ENCODE measurements at regions not wholly inside any gene's neighbourhood (a gene's known extent, or its start where the extent isn't known, plus 50 kb on each side); places are given as distances from the start of the nearest gene placed in this dataset.
"Not testable (repeated sequence)": the region's sequence is repeated elsewhere in the genome, so short reads cannot be mapped to it uniquely, and the experiment has no call there.

DNA sequence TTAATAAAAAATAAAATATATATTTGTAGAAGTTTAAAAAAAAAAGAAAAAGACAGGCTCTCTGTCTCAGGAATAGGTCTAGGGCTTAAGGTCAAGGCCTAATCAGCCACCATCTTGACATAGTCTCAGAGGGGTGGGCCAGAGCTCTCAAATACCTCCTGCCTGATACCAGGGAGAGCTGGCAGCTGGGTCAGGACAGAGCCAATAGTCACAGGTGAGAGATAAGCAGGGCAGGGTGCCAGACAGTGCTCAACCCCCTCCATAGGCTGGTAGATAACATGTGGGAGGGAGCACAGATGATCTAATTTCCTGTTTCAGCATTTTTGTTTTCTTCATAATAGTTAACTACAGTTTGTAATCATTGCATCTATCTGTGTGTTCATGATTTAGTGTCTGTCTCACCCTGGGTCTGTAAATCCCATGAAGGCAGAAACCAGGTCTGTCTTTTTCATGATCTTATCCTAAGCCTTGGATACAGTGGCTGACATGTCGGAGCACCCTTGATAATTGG is 152.0 kb upstream of the GRIK3 start:
- no peak for DNase-seq (ENCODE audit: low read depth, low spot score)
- H3K27me3 ChIP-seq (ENCODE audit: insufficient read depth, insufficient read length), result no peaks in the 10 kb centered on the region
- no peaks in the 10 kb centered on the region for H3K9me3 ChIP-seq (ENCODE audit: insufficient read depth, low read length)
- no peak overlapping the region for H3K4me3 ChIP-seq (ENCODE audit: insufficient read length, low read depth)
- TF ChIP-seq SUZ12 (IDR thresholded peaks at IDR 0.05; ENCODE audit: extremely low read depth, insufficient read depth, insufficient read length) (no peak), YY1 (IDR thresholded peaks at IDR 0.05; ENCODE audit: insufficient read depth, insufficient read length) (no peak)
- H3K9ac ChIP-seq (ENCODE audit: insufficient read length, low read depth), result no peak overlapping the region
- H3K36me3 ChIP-seq (ENCODE audit: insufficient read depth, insufficient read length, low read length), result no peaks in the 10 kb centered on the region
- peaks cover 7% of the 10 kb centered on the region for H3K4me1 ChIP-seq (ENCODE audit: insufficient read depth, insufficient read length)

DNA sequence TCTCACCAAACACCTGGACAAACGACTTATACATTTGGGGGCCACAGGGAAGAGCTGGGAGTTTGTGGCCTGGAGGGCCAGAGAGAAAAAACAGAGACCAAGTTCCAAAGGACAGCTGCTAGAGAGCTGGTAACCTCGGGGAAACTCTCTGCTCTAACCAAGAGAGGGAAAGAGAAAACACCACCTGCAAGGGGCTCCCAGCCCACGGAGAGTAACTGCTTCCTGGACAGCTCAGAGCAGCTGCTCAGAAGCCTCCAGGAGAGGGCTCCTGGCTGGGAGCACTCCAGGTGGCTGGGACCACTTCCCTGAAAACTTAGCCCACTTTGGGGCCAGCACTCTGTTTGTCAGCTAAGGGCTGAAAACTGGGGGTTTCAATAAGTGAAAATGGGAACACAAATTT is 154.8 kb upstream of the GRIK3 start:
- TF ChIP-seq YY1 (IDR thresholded peaks at IDR 0.05; ENCODE audit: insufficient read depth, insufficient read length) (no peak), ZNF274 (IDR thresholded peaks at IDR 0.05; ENCODE audit: low read depth, low read length) (no peak), SUZ12 (IDR thresholded peaks at IDR 0.05; ENCODE audit: extremely low read depth, insufficient read depth, insufficient read length) (no peak)
- H3K9ac ChIP-seq (ENCODE audit: insufficient read length, low read depth), result no peak overlapping the region
- no peak for DNase-seq (ENCODE audit: low read depth, low spot score)
- no peak overlapping the region for H3K4me3 ChIP-seq (ENCODE audit: insufficient read length, low read depth)
- H3K9me3 ChIP-seq (ENCODE audit: insufficient read depth, low read length), result no peaks in the 10 kb centered on the region
- H3K27me3 ChIP-seq (ENCODE audit: insufficient read depth, insufficient read length), result no peaks in the 10 kb centered on the region
- peaks cover 7% of the 10 kb centered on the region for H3K4me1 ChIP-seq (ENCODE audit: insufficient read depth, insufficient read length)
- no peaks in the 10 kb centered on the region for H3K36me3 ChIP-seq (ENCODE audit: insufficient read depth, insufficient read length, low read length)

DNA sequence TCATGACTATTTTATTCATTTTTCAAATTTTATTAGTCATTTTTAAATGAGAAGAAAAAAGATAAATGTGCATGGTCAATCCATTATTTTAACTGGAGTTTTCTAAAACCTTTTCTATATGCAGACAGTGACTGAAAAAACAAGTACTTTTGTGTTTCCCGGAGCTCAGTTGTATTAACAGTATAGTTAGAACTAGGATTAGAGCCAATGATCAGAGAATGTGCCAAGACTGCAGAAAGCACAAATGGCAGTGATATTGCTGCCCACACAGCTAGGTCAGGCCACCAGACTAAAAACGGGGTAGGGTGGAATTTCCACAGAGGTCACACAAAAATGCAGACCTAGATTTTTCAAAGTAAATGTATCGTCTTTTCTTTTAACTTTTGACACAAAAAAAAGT is 163.1 kb upstream of the GRIK3 start:
- Histone ChIP-seq H3K27me3 (ENCODE audit: insufficient read depth, insufficient read length) (no peaks in the 10 kb centered on the region), H3K4me1 (ENCODE audit: insufficient read depth, insufficient read length) (no peaks in the 10 kb centered on the region), H3K9ac (ENCODE audit: insufficient read length, low read depth) (no peak overlapping the region), H3K4me3 (ENCODE audit: insufficient read length, low read depth) (no peak overlapping the region), H3K9me3 (ENCODE audit: insufficient read depth, low read length) (peaks cover 10% of the 10 kb centered on the region), H3K36me3 (ENCODE audit: insufficient read depth, insufficient read length, low read length) (no peaks in the 10 kb centered on the region)
- TF ChIP-seq YY1 (IDR thresholded peaks at IDR 0.05; ENCODE audit: insufficient read depth, insufficient read length) (no peak), SUZ12 (IDR thresholded peaks at IDR 0.05; ENCODE audit: extremely low read depth, insufficient read depth, insufficient read length) (no peak), ZNF274 (IDR thresholded peaks at IDR 0.05; ENCODE audit: low read depth, low read length) (no peak)
- no peak for DNase-seq (ENCODE audit: low read depth, low spot score)

DNA sequence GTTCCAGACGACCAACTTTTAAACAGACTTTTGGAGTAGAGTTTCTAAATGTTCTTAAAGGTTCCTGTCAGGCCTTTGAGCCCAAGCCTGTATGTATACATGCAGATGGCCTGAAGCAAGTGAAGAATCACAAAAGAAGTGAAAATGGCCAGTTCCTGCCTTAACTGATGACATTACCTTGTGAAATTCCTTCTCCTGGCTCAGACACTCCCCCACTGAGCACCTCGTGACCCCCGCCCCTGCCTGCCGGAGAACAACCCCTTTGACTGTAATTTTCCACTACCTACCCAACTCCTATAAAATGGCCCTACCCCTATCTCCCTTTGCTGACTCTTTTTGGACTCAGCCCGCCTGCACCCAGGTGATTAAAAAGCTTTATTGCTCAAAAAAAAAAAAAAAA is 180.0 kb upstream of the GRIK3 start:
- Histone ChIP-seq H3K9ac (ENCODE audit: insufficient read length, low read depth) (peak overlapping the region; percentile 42), H3K9me3 (ENCODE audit: insufficient read depth, low read length) (peaks cover 34% of the 10 kb centered on the region)
- H3K4me1 ChIP-seq (ENCODE audit: insufficient read depth, insufficient read length); H3K27me3 ChIP-seq (ENCODE audit: insufficient read depth, insufficient read length); H3K36me3 ChIP-seq (ENCODE audit: insufficient read depth, insufficient read length, low read length); H3K4me3 ChIP-seq (ENCODE audit: insufficient read length, low read depth): not testable (repeated sequence)
- peak; percentile 75 for DNase-seq (ENCODE audit: low read depth, low spot score)

DNA sequence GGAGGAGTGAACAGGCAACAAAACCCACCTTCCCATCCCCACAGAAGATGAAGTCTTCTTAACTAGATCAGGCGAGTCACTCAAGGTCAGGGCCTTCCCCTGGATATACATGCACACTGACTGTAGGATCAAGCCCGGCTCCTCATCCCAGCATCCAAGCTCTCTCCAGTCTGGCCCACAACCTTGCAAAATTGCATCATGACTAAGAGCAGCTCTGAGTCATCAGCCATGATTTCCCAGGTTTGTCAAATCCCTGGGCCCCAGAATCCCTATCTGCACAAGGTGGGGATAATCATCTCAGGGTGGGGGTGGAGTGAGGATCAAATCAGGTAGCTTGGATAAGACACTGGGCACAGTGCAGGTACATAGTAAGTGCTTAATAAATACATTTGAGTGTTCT is 199.3 kb upstream of the GRIK3 start:
- H3K27me3 ChIP-seq (ENCODE audit: insufficient read depth, insufficient read length), result no peaks in the 10 kb centered on the region
- TF ChIP-seq YY1 (IDR thresholded peaks at IDR 0.05; ENCODE audit: insufficient read depth, insufficient read length) (no peak), ZNF274 (IDR thresholded peaks at IDR 0.05; ENCODE audit: low read depth, low read length) (no peak), SUZ12 (IDR thresholded peaks at IDR 0.05; ENCODE audit: extremely low read depth, insufficient read depth, insufficient read length) (no peak)
- H3K36me3 ChIP-seq (ENCODE audit: insufficient read depth, insufficient read length, low read length), result no peaks in the 10 kb centered on the region
- peaks cover 21% of the 10 kb centered on the region for H3K9me3 ChIP-seq (ENCODE audit: insufficient read depth, low read length)
- no peak for DNase-seq (ENCODE audit: low read depth, low spot score)
- no peak overlapping the region for H3K4me3 ChIP-seq (ENCODE audit: insufficient read length, low read depth)
- peaks cover 7% of the 10 kb centered on the region for H3K4me1 ChIP-seq (ENCODE audit: insufficient read depth, insufficient read length)
- H3K9ac ChIP-seq (ENCODE audit: insufficient read length, low read depth), result no peak overlapping the region

DNA sequence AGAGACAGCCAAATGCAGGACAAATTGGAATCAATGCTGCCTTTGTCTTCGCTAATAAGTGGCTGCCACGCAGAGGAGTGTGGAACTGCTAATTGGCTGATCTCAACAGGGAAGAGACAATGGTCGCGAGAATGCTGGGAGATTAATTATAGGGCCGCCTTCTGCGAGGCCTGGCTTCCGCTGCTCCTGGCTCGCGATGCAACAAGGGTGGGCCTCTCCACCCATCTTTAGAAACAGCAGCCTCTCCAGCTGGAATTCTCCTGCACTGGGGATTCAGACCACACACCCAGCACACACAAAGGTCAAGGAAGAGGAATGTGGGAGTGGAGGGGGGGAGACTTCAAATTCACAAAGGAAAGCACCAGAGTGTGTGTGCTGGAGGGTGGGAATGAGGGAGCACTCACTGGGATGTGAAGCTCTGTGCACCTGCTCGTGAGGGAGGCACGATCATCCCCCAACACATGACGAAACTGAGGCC is 200.7 kb upstream of the GRIK3 start:
- H3K4me1 ChIP-seq (ENCODE audit: insufficient read depth, insufficient read length), result peaks cover 13% of the 10 kb centered on the region
- no peaks in the 10 kb centered on the region for H3K36me3 ChIP-seq (ENCODE audit: insufficient read depth, insufficient read length, low read length)
- peak; percentile 88 for DNase-seq (ENCODE audit: low read depth, low spot score)
- peaks cover 18% of the 10 kb centered on the region for H3K9me3 ChIP-seq (ENCODE audit: insufficient read depth, low read length)
- TF ChIP-seq ZNF274 (IDR thresholded peaks at IDR 0.05; ENCODE audit: low read depth, low read length) (no peak), YY1 (IDR thresholded peaks at IDR 0.05; ENCODE audit: insufficient read depth, insufficient read length) (no peak), SUZ12 (IDR thresholded peaks at IDR 0.05; ENCODE audit: extremely low read depth, insufficient read depth, insufficient read length) (no peak)
- no peak overlapping the region for H3K4me3 ChIP-seq (ENCODE audit: insufficient read length, low read depth)
- no peaks in the 10 kb centered on the region for H3K27me3 ChIP-seq (ENCODE audit: insufficient read depth, insufficient read length)
- no peak overlapping the region for H3K9ac ChIP-seq (ENCODE audit: insufficient read length, low read depth)

DNA sequence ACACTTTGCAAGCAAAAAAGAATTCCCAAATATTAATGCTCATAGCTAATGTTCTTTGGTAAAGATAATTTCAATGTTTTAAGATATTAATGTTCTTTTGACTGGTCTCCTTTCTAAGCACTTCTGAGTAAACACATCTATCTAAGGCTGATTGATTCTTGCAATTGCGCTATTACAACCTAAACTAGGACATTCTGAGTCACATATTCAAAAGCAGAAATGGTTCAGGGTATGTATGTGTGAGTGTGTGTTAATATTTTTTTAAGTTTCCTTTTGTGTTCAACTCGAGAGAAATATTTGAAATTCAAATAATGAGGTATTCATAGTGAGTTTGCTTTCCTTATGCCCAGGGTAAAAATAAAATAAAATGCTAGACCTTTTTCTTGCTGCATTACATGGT is 203.6 kb upstream of the GRIK3 start:
- Histone ChIP-seq H3K9me3 (ENCODE audit: insufficient read depth, low read length) (no peaks in the 10 kb centered on the region), H3K9ac (ENCODE audit: insufficient read length, low read depth) (no peak overlapping the region), H3K4me1 (ENCODE audit: insufficient read depth, insufficient read length) (peaks cover 34% of the 10 kb centered on the region), H3K27me3 (ENCODE audit: insufficient read depth, insufficient read length) (peaks cover 9% of the 10 kb centered on the region), H3K4me3 (ENCODE audit: insufficient read length, low read depth) (no peak overlapping the region), H3K36me3 (ENCODE audit: insufficient read depth, insufficient read length, low read length) (no peaks in the 10 kb centered on the region)
- DNase-seq (ENCODE audit: low read depth, low spot score), result no peak
- TF ChIP-seq ZNF274 (IDR thresholded peaks at IDR 0.05; ENCODE audit: low read depth, low read length) (no peak), SUZ12 (IDR thresholded peaks at IDR 0.05; ENCODE audit: extremely low read depth, insufficient read depth, insufficient read length) (no peak), YY1 (IDR thresholded peaks at IDR 0.05; ENCODE audit: insufficient read depth, insufficient read length) (no peak)
